ENCODE measurements at regions not wholly inside any gene's neighbourhood (a gene's known extent, or its start where the extent isn't known, plus 50 kb on each side); places are given as distances from the start of the nearest gene placed in this dataset.

GRCh38 chr6:3621411-3621810 is 130.1 kb downstream of the PXDC1 start:
- TF ChIP-seq POLR2A (IDR thresholded peaks at IDR 0.05) (no peak), CTCF (IDR thresholded peaks at IDR 0.05) (no peak)
